ENCODE measurements at regions not wholly inside any gene's neighbourhood (a gene's known extent, or its start where the extent isn't known, plus 50 kb on each side); places are given as distances from the start of the nearest gene placed in this dataset.

GRCh38 chr9:119933191-119933590 lies 564.0 kb upstream of the BRINP1 start:
- 75% methylated on average over 5 of the region's 5 CpGs for WGBS (ENCODE audit: insufficient coverage, low coverage, low lambda C conversion rate, missing lambda C conversion rate)
- no peak for TF ChIP-seq POLR2A (IDR thresholded peaks at IDR 0.05)
- no peak for TF ChIP-seq CTCF (IDR thresholded peaks at IDR 0.05)
- H3K36me3 ChIP-seq = no peaks in the 10 kb centered on the region
- no peaks in the 10 kb centered on the region for H3K9me3 ChIP-seq
- H3K4me3 ChIP-seq = no peak overlapping the region
- H3K27me3 ChIP-seq = no peaks in the 10 kb centered on the region
- ATAC-seq (no peak), DNase-seq (no peak)
- H3K4me1 ChIP-seq = no peaks in the 10 kb centered on the region
- intact Hi-C loops (cut with DNase I) = no loop called here
- no peak overlapping the region for H3K27ac ChIP-seq

GRCh38 chr9:119924736-119925135 lies 555.5 kb upstream of the BRINP1 start:
- intact Hi-C loops (cut with DNase I) = no loop called here
- Histone ChIP-seq H3K4me1 (no peaks in the 10 kb centered on the region), H3K4me3 (no peak overlapping the region), H3K36me3 (no peaks in the 10 kb centered on the region), H3K9me3 (no peaks in the 10 kb centered on the region), H3K27me3 (no peaks in the 10 kb centered on the region), H3K27ac (no peak overlapping the region)
- 46% methylated on average over 3 of the region's 4 CpGs for WGBS (ENCODE audit: insufficient coverage, low coverage, low lambda C conversion rate, missing lambda C conversion rate)
- no peak for DNase-seq
- TF ChIP-seq CTCF (IDR thresholded peaks at IDR 0.05) (no peak), POLR2A (IDR thresholded peaks at IDR 0.05) (no peak)
- no peak for ATAC-seq

- Histone ChIP-seq H3K27me3 (no peaks in the 10 kb centered on the region), H3K9me3 (no peaks in the 10 kb centered on the region), H3K4me1 (no peaks in the 10 kb centered on the region), H3K27ac (no peak overlapping the region), H3K4me3 (no peak overlapping the region), H3K36me3 (no peaks in the 10 kb centered on the region)
- 61% methylated on average over 3 of the region's 5 CpGs for WGBS (ENCODE audit: insufficient coverage, low coverage, low lambda C conversion rate, missing lambda C conversion rate)
- no peak for DNase-seq
- intact Hi-C loops (cut with DNase I) = no loop called here
- TF ChIP-seq CTCF (IDR thresholded peaks at IDR 0.05) (no peak), POLR2A (IDR thresholded peaks at IDR 0.05) (no peak)
- no peak for ATAC-seq
Measured at GRCh38 chr9:119917175-119917574, 547.9 kb upstream of the BRINP1 start.

- H3K27me3 ChIP-seq = no peaks in the 10 kb centered on the region
- no peak overlapping the region for H3K27ac ChIP-seq
- H3K4me3 ChIP-seq = no peak overlapping the region
- intact Hi-C loops (cut with DNase I) = no loop called here
- 80% methylated on average over 1 of the region's 1 CpG for WGBS (ENCODE audit: insufficient coverage, low coverage, low lambda C conversion rate, missing lambda C conversion rate)
- TF ChIP-seq POLR2A (IDR thresholded peaks at IDR 0.05) = no peak
- no peak for TF ChIP-seq CTCF (IDR thresholded peaks at IDR 0.05)
- DNase-seq = no peak
- no peaks in the 10 kb centered on the region for H3K4me1 ChIP-seq
- no peak for ATAC-seq
- H3K36me3 ChIP-seq = no peaks in the 10 kb centered on the region
- no peaks in the 10 kb centered on the region for H3K9me3 ChIP-seq
Measured at GRCh38 chr9:119907056-119907455, 537.8 kb upstream of the BRINP1 start.

- Histone ChIP-seq H3K36me3 (no peaks in the 10 kb centered on the region), H3K27ac (no peak overlapping the region), H3K4me3 (no peak overlapping the region), H3K9me3 (no peaks in the 10 kb centered on the region), H3K4me1 (no peaks in the 10 kb centered on the region), H3K27me3 (no peaks in the 10 kb centered on the region)
- no peak for TF ChIP-seq POLR2A (IDR thresholded peaks at IDR 0.05)
- no peak for TF ChIP-seq CTCF (IDR thresholded peaks at IDR 0.05)
- no peak for DNase-seq
- ATAC-seq = no peak
- intact Hi-C loops (cut with DNase I) = no loop called here
- WGBS (ENCODE audit: insufficient coverage, low coverage, low lambda C conversion rate, missing lambda C conversion rate) = 38% methylated on average over 1 of the region's 1 CpG
Measured at GRCh38 chr9:119905724-119906123, 536.5 kb upstream of the BRINP1 start.
